ENCODE measurements at regions not wholly inside any gene's neighbourhood (a gene's known extent, or its start where the extent isn't known, plus 50 kb on each side); places are given as distances from the start of the nearest gene placed in this dataset.

- TF ChIP-seq CTCF (IDR thresholded peaks at IDR 0.05) (no peak), POLR2A (IDR thresholded peaks at IDR 0.05) (no peak), EP300 (IDR thresholded peaks at IDR 0.05) (no peak), POLR2AphosphoS5 (IDR thresholded peaks at IDR 0.05) (no peak)
These were observed 180.0 kb upstream of the DMAC1 start for GRCh38 chr9:7979611-7980010.
